Endothelial cell of umbilical vein (primary cell): ENCODE measurements at regions not wholly inside any gene's neighbourhood (a gene's known extent, or its start where the extent isn't known, plus 50 kb on each side); places are given as distances from the start of the nearest gene placed in this dataset.
"Not testable (repeated sequence)": the region's sequence is repeated elsewhere in the genome, so short reads cannot be mapped to it uniquely, and the experiment has no call there.

ENCODE experiments used
- BruUV-seq: library from RNA; stranded (reverse); fragments of 400-500 nt; replicated peaks from 2 replicates; lab custom pipeline; 2021; lab: Mats Ljungman, UMichigan
- CTCF ChIA-PET: fragments of 300-600, 350-600 bp; sonication (Branson Sonifier 250); formaldehyde crosslinking; loops from one replicate; lab custom pipeline; 2021; ENCODE audit warnings: antibody characterized with exemption, inconsistent platforms; lab: Charles Lee
- POLR2A ChIA-PET: fragments of 300-600, 350-600 bp; sonication (Branson Sonifier 250); formaldehyde crosslinking; loops from one replicate; lab custom pipeline; 2021; ENCODE audit warnings: antibody characterized with exemption, inconsistent platforms; lab: Charles Lee
- DNase-seq: peaks from one replicate; pipeline ENCODE4 v3.0.0-alpha.2; 2011; ENCODE audit warnings: low read depth, low spot score
- FAIRE-seq: peaks from 2 replicates; lab custom pipeline; 2011; peaks lifted over from hg19 to GRCh38; lab: Jason Lieb, UNC
- H2AFZ ChIP-seq: 2 replicates; pipeline ENCODE4 v1.6.0; 2012; ENCODE audit warnings: low read depth, low read length, control low read depth, inconsistent platforms
- H3K27ac ChIP-seq: 2 replicates; pipeline ENCODE4 v1.5.1; 2011; ENCODE audit warnings: low read depth, mild to moderate bottlenecking, control low read depth, low read length, moderate library complexity; ENCODE audit not compliant: insufficient read depth
- H3K27me3 ChIP-seq, 2 experiments: 2 replicates each; pipeline versions ENCODE4 v1.6.0 to v1.6.1; 2011; ENCODE audit warnings: low read length in 2 of 2, mixed read lengths in 1 of 2; ENCODE audit not compliant: control insufficient read depth in 2 of 2, insufficient read depth in 2 of 2
- H3K36me3 ChIP-seq, 2 experiments: 2 replicates in 1 of 2; 3 replicates in 1 of 2; pipeline ENCODE4 v1.5.1; 2011; ENCODE audit warnings: low read length in 2 of 2, mild to moderate bottlenecking in 1 of 2, moderate library complexity in 1 of 2; ENCODE audit not compliant: control insufficient read depth in 2 of 2, insufficient read depth in 2 of 2; ENCODE audit errors: extremely low read depth in 1 of 2
- H3K4me1 ChIP-seq: 3 replicates; pipeline ENCODE4 v1.5.1; 2011; ENCODE audit warnings: mild to moderate bottlenecking, low read length; ENCODE audit not compliant: control insufficient read depth, insufficient read depth; ENCODE audit errors: extremely low read depth
- H3K4me2 ChIP-seq: 2 replicates; pipeline ENCODE4 v1.6.1; 2011; ENCODE audit warnings: low read length, control low read depth, mixed read lengths; ENCODE audit not compliant: insufficient read depth
- H3K4me3 ChIP-seq, 3 experiments: fragments of 200-600 bp in 1 of 3; sonication (generic), shearing (Covaris generic) in 1 of 3; replicated peaks in 1 of 3; 2 replicates each; pipeline ENCODE4 v1.5.1; 2011 to 2016; ENCODE audit warnings: control low read depth in 3 of 3, low read length in 3 of 3, mild to moderate bottlenecking in 2 of 3, inconsistent platforms in 1 of 3, low read depth in 1 of 3, moderate library complexity in 1 of 3; ENCODE audit not compliant: insufficient read depth in 1 of 3
- H3K79me2 ChIP-seq: 2 replicates; pipeline ENCODE4 v1.6.0; 2012; ENCODE audit warnings: low read length, inconsistent platforms; ENCODE audit not compliant: control insufficient read depth, insufficient read depth
- H3K9ac ChIP-seq: replicated peaks from 2 replicates; pipeline ENCODE3; 2011; ENCODE audit warnings: low read length, control low read depth; ENCODE audit not compliant: insufficient read depth; ENCODE audit errors: extremely low read depth
- H3K9me1 ChIP-seq: replicated peaks from 3 replicates; pipeline ENCODE4 v1.6.0; 2011; ENCODE audit warnings: mild to moderate bottlenecking, low read length; ENCODE audit not compliant: control insufficient read depth, insufficient read depth; ENCODE audit errors: extremely low read depth
- H3K9me3 ChIP-seq: replicated peaks from 2 replicates; pipeline ENCODE4 v1.5.1; 2012; ENCODE audit warnings: low read length, inconsistent platforms; ENCODE audit not compliant: control insufficient read depth, insufficient read depth
- H4K20me1 ChIP-seq: replicated peaks from 2 replicates; pipeline ENCODE3; 2011; ENCODE audit warnings: mild to moderate bottlenecking, low read length; ENCODE audit not compliant: control insufficient read depth, insufficient read depth; ENCODE audit errors: extremely low read depth
- EZH2 ChIP-seq: IDR thresholded peaks from 2 replicates; pipeline ENCODE4 v1.6.1; 2012; ENCODE audit warnings: borderline replicate concordance, low read depth, mild to moderate bottlenecking, moderate library complexity, low read length, inconsistent platforms; ENCODE audit not compliant: severe bottlenecking
- FOS ChIP-seq: IDR thresholded peaks from 2 replicates; pipeline ENCODE4 v1.6.1; 2011; ENCODE audit warnings: mild to moderate bottlenecking, low read length, moderate library complexity, borderline replicate concordance; ENCODE audit not compliant: insufficient read depth
- GATA2 ChIP-seq: IDR thresholded peaks from 2 replicates; pipeline ENCODE4 v1.7.0; 2011; ENCODE audit warnings: low read depth, mild to moderate bottlenecking, moderate library complexity, mixed read lengths, low read length; ENCODE audit not compliant: insufficient read length, insufficient read depth
- JUN ChIP-seq: IDR thresholded peaks from 2 replicates; pipeline ENCODE4 v1.6.1; 2011; ENCODE audit warnings: borderline replicate concordance, low read depth; ENCODE audit not compliant: insufficient read length, insufficient read depth
- MYC ChIP-seq: IDR thresholded peaks from one replicate; pipeline ENCODE4 v1.6.1; 2011; ENCODE audit warnings: mild to moderate bottlenecking, low read depth, low read length
- POLR2A ChIP-seq: IDR thresholded peaks from 2 replicates; pipeline ENCODE4 v1.6.1; 2012; ENCODE audit warnings: low read depth, mild to moderate bottlenecking, control low read depth, low read length
- POLR2AphosphoS5 ChIP-seq: IDR thresholded peaks from 2 replicates; pipeline ENCODE4 v1.6.1; 2012; ENCODE audit warnings: low read depth, mild to moderate bottlenecking, control low read depth, low read length, moderate library complexity; ENCODE audit not compliant: insufficient read depth
- dilution Hi-C: fragments of 300-500 bp; cut with MboI; formaldehyde crosslinking; loops from one replicate; pipeline ENCODE4 v1.15.0; 2019; ENCODE audit warnings: low sequenced_read_pairs; ENCODE audit not compliant: extremely low pct_ligation_motif_present
- intact Hi-C: fragments of 100-400 bp; cut with micrococcal nuclease; formaldehyde crosslinking; loops from one replicate; pipeline ENCODE4 v1.10.0; 2022
- TF ChIP-seq, protein P1 (sequence below), 2 donors: IDR thresholded peaks; 1 replicate in 1 of 2; 2 replicates in 1 of 2; pipeline ENCODE4 v1.5.1; 2011; ENCODE audit warnings: low read length in 2 of 2, mild to moderate bottlenecking in 2 of 2, moderate library complexity in 2 of 2, control low read depth in 1 of 2, inconsistent platforms in 1 of 2, low read depth in 1 of 2; ENCODE audit not compliant: insufficient read depth in 1 of 2; ENCODE audit errors: extremely low read depth in 1 of 2
- TF ChIP-seq, protein P2 (sequence below): IDR thresholded peaks from 2 replicates; pipeline ENCODE4 v1.6.1; 2011; ENCODE audit not compliant: insufficient read depth, insufficient read length

DNA sequence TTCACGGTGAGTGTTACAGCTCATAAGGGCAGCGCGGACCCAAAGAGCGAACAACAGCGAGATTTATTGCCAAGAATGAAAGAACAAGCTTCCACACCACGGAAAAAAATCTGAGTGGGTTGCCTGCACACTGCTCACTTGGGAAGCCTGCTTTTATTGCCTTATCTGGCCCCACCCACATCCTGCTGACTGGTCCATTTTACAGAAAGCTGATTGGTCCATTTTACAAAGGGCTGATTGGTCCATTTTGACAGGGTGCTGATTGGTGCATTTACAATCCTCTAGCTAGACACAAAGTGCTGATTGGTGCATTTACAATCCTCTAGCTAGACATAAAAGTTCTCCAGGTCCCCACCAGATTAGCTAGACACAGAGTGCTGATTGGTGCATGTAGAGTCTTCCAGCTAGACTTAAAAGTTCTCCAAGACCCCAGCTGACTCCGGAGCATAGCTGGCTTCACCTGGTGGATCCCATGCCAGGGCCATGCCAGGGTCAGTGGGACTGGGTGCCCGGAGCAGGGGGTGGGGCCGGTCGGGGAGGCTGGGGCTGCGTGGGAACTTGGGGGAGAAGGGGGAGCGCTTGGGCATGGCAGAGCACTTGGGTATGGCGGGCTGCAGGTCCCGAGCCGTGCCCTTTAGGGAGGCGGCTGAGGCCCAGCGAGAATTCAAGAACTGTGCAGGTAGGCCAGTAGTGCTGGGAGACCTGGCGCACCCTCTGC, 75.4 kb upstream of the ATP1A1 start:
- no peaks in the 10 kb centered on the region for H3K9me1 ChIP-seq
- FAIRE-seq = no peak
- CTCF ChIA-PET = interaction anchor here (1.0 kb wide), 1 partner anchor 188 kb away, joined by 3 read pairs; no protein-coding TSS in a partner anchor
- H3K79me2 ChIP-seq = no peaks in the 10 kb centered on the region
- H3K27ac ChIP-seq = no peak overlapping the region
- no peak for DNase-seq
- H3K9ac ChIP-seq = no peak overlapping the region
- TF ChIP-seq MYC (no peak), FOS (no peak), JUN (no peak), POLR2A (no peak), POLR2AphosphoS5 (no peak), EZH2 (no peak), GATA2 (no peak)
- TF ChIP-seq, protein P1, sequence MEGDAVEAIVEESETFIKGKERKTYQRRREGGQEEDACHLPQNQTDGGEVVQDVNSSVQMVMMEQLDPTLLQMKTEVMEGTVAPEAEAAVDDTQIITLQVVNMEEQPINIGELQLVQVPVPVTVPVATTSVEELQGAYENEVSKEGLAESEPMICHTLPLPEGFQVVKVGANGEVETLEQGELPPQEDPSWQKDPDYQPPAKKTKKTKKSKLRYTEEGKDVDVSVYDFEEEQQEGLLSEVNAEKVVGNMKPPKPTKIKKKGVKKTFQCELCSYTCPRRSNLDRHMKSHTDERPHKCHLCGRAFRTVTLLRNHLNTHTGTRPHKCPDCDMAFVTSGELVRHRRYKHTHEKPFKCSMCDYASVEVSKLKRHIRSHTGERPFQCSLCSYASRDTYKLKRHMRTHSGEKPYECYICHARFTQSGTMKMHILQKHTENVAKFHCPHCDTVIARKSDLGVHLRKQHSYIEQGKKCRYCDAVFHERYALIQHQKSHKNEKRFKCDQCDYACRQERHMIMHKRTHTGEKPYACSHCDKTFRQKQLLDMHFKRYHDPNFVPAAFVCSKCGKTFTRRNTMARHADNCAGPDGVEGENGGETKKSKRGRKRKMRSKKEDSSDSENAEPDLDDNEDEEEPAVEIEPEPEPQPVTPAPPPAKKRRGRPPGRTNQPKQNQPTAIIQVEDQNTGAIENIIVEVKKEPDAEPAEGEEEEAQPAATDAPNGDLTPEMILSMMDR (IDR thresholded peaks at IDR 0.05; ENCODE audit: extremely low read depth in 1 of 2, insufficient read depth in 1 of 2, low read depth in 1 of 2, low read length in 2 of 2) = no peak
- TF ChIP-seq, protein P2, sequence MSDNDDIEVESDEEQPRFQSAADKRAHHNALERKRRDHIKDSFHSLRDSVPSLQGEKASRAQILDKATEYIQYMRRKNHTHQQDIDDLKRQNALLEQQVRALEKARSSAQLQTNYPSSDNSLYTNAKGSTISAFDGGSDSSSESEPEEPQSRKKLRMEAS = no peak
- H3K4me1 ChIP-seq = no peaks in the 10 kb centered on the region
- no peaks in the 10 kb centered on the region for H3K9me3 ChIP-seq
- POLR2A ChIA-PET = no interaction called here
- dilution Hi-C loops (no loop called here), intact Hi-C loops (no loop called here)
- H3K4me2 ChIP-seq = no peak overlapping the region
- no peaks in the 10 kb centered on the region for H4K20me1 ChIP-seq
- H3K27me3 ChIP-seq = peaks cover 0 to 2% of the 10 kb centered on the region in 2 experiments
- no peak overlapping the region for H2AFZ ChIP-seq
- no TSS peak for BruUV-seq
- H3K4me3 ChIP-seq = no peak overlapping the region
- H3K36me3 ChIP-seq = no peaks in the 10 kb centered on the region

GRCh38 chr1:116298213-116298579, 74.8 kb upstream of the ATP1A1 start:
- H3K9me3 ChIP-seq, H3K36me3 ChIP-seq, H3K4me1 ChIP-seq, H3K9me1 ChIP-seq, CTCF ChIA-PET, DNase-seq, FAIRE-seq, H3K9ac ChIP-seq, H3K4me2 ChIP-seq, H2AFZ ChIP-seq, BruUV-seq, H3K27ac ChIP-seq, H3K79me2 ChIP-seq, dilution Hi-C loops, H3K4me3 ChIP-seq, POLR2A ChIA-PET, H4K20me1 ChIP-seq, intact Hi-C loops, H3K27me3 ChIP-seq: not testable (repeated sequence)
